M059J (cell line): ENCODE measurements at regions not wholly inside any gene's neighbourhood (a gene's known extent, or its start where the extent isn't known, plus 50 kb on each side); places are given as distances from the start of the nearest gene placed in this dataset.
"Not testable (repeated sequence)": the region's sequence is repeated elsewhere in the genome, so short reads cannot be mapped to it uniquely, and the experiment has no call there.

Source experiments
- DNase-seq: peaks from one replicate; pipeline ENCODE4 v3.0.0-alpha.2; 2012; ENCODE audit warnings: low read depth

DNA sequence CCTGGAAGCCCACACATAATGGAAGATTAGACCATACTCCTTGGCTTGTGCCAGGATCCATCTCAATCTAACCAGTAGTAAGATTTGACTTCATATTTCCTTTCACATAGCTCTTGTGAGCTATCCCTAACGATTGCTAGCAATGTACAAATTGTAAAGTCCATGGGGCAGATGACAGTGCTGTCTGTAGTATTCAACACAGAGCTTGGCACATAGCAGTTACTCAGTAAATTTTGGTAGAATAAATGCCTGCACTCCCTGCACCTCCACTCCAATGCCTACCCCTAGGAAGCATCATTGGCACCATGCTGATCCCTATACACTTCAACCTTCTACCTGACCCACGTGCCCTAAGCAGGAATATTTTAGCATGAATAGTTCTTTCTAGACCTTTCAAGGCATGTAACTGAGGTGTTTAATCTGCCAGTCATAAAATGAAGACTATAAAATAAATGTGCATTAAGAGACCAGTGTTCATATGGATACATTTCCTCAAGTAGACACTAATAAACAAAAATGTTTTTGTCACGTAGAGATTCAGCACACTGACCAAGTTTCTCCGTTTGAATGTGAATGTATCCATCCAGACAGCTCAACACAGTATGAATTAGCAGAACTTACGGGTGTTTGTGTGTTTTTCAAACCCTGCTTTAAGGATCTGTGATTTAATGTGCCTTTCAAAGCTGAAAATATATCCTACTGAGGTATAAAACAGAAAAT, 98.8 kb downstream of the BMP4 start:
- DNase-seq: no peak

DNA sequence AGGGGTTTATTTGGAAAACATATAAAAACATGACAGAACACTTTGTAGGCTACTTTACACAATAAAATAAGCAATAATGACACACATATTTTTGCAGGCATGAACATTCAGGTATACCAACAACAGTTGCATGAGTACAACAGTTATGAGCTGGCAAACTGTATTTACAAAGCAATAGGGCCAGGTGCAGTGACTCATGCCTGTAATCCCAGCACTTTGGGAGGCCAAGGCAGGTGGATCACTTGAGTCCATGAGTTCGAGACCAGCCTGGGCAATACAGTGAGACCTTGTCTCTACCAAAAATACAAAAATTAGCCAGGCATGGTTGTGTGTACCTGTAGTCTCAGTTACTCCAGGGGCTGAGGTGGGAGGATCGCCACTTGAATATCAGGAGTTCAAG, 101.1 kb downstream of the BMP4 start:
- peak; percentile 4 for DNase-seq

DNA sequence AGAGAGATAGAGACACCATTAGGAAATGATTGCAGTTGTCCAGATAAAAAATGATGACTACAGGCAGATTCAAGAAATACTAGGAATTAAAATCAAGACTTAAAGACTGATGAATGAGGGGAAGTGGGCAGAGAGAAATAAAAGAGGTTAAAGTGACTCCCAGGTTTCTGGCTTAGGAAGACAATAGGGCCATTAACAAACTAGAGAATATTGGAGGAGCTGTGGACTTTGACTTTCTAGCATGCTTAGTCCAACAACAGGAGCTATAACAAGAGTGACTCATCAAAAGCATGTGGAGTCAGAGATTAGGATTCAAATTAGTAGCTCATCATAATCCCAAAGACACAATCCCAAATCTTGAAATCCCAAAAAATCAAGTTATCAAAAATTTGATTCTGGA, 101.5 kb downstream of the BMP4 start:
- DNase-seq: peak; percentile 13

DNA sequence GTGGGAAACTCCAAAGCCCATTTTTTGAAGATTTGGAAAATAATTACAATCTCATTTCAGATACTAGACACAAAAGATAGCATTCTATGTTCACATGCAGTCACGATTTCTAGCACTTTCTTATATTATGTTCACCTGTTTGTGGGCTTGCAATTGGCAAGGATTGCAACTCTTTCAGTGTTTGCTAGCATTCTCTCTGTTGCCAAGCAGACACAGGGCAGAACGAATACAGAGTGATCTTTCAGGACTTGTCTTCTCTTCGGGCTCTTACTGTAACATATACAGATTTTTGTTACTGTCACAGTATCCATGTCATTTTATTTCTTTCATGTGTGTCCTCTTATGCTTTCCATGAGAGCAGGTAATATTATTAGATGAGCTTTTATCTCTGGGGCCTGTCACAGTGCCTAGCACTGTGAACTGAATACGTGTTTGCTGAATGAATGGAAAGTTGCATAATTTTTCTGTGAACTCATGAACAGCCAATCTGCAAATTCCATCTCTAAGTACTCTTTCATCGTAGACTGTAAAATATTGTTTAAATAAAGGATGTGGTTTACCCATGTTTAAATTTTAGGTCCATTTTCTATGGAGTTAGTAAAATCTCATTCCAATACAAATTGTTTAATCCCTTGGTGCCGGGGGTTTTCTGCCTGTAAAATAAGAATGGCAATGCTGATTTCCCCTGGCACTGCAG, 105.1 kb downstream of the BMP4 start:
- peak; percentile 18 for DNase-seq

DNA sequence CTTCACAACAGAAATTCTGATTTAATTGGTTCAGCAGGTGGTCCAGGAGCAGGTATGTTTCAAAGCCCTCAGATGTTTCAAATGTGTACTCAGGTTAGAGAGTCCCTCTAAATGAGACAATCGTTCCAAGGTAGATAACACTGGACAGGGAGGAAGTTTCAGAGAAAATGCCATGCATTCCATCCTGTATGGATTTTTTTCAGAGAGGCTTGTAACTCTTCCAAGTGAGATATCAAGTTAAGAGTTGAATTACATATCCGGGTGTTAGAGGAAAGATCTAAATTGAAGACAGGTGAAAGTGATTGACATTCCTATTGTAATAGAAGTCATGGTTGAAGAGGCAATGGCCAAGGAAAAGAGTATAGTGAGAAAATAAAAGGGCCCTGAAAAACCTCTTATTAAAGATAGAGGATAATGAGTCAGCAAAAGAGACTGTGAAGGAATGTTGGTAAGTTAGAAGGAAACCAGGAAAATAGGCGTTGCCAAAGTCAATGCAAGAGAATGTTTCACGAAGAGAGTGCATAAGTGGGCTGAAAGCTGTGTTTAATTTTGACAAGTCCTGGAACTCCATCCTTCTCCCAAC, 105.8 kb downstream of the BMP4 start:
- peak; percentile 71 for DNase-seq

DNA sequence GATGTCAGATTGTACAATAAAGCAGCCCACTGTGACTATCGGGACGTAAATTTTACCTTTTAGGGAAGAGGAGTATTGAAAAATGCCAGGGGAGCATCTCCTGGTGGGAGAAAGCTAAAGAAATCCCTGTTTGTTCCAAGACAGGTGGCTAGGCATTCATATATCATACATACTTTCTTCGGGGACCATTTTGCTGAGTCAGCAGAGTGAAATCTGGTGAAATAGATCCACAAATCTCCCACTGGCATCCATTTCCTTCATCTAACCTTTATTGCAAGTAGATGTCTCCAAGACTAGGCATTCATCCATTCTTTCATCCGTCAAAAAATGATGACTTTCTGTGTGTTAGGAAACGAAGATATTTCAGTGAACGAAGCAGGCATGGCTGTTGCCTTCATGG, 107.1 kb downstream of the BMP4 start:
- no peak for DNase-seq

DNA sequence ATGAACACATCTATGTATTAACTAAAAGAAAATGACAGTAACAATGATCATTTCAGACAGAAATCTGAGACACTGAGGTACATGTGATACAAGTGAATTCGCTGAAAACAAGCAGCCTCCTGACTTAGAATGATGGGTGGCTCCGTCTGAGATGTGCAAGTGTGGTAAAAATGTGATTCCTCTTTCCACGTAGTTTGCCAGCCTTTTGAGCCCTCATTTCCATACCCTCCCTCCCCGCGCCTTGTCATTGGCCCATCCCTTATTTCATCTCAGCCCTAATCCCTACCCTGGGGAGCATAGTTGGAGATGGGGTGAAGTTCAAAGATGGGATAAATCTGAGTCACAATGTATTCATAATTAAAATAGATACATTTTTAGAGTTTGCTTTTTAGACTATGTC, 107.8 kb downstream of the BMP4 start:
- DNase-seq: no peak

DNA sequence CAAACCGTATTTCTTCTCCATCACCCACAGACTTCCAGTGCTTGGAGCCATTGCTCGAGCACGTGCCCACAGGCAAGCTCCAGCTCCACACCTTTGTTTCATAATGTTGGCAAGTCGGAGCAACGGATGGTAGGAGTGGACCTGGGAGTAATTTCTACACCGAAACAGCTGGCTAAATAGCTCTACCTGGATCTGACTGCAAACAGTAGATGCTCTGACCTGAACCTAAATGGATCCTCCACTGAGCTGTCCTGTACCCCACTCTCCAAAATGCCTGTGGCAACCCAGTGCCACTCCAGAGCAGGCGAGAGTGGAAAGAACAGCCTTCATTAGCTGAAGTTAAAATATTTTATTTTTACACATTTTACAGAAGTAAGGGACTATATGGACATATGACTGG, 108.7 kb downstream of the BMP4 start:
- no peak for DNase-seq

DNA sequence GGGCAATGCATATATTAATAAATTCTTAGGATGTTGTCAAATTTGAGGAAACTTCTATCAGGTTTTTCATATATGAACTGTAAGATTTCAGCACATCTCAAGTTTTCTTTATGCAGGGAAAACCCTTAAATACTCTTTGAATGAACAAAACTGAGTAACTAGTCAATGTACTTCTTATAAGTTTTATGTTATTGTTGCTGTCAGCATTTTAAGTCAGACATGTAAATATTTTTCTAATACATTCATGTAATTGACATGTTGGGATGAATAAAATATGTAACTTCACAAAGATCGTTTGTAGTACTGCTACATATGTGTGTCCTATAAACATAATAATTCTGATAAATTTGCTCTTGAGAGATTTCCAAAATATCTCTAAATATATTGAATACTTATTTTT, 109.6 kb downstream of the BMP4 start:
- no peak for DNase-seq

DNA sequence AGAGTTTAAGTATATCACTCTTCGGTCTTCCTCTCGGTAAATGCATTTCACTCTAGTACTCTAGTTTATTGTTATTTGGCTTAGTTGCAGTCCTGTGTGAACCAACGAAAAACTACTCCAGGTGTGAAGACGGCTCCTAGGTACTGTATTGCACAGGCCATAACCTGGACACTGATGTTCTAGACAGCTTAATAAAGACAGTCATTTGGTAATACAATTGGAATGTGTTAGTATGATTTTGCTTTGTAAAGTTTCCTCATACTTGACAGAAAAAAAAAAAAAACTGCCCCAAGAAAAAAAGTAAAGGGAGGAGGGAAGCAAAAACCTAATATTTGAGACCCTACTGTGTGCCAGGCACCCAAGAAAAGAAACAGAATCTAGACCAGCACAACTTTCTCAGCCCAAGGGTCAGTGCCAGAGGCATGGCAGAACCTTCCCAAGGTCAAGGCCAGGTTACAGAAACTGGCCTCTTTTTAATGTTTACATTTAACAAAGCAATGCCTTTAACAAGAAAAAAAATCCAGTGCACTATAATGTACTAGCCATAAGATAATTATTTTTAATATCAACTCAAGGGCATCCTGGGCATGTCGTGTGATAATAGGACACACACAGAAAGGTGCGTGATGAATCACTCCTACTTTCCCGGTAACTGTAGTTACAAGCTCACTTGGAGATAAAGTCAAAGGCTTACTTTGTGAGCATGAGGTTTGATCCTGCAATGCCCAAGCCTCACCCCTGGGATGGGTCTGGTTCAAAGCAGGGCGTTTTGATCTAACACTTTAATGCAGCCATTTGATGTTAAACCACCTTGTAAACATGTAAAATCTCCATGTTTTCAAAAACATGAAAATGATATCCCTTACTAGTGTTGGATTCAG, 110.6 kb downstream of the BMP4 start:
- no peak for DNase-seq

DNA sequence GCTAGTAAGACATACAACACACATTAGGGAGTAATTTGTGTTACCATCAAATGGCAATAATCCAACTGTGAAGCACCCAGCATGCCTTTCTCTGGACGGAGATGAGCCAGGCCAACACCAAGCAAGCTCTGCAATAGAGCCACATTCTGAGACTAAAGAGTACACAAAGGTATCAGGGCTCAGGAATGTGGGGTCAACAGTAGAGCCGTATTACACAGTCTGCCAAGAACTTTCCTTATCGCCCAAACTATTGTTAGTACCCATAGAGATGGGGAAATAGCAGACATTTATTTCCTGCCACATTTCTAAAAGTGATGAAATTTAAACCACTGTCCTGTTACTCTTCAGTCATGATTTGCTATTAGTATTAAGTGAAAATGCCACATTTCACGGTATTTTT, 113.7 kb downstream of the BMP4 start:
- DNase-seq: peak; percentile 89

DNA sequence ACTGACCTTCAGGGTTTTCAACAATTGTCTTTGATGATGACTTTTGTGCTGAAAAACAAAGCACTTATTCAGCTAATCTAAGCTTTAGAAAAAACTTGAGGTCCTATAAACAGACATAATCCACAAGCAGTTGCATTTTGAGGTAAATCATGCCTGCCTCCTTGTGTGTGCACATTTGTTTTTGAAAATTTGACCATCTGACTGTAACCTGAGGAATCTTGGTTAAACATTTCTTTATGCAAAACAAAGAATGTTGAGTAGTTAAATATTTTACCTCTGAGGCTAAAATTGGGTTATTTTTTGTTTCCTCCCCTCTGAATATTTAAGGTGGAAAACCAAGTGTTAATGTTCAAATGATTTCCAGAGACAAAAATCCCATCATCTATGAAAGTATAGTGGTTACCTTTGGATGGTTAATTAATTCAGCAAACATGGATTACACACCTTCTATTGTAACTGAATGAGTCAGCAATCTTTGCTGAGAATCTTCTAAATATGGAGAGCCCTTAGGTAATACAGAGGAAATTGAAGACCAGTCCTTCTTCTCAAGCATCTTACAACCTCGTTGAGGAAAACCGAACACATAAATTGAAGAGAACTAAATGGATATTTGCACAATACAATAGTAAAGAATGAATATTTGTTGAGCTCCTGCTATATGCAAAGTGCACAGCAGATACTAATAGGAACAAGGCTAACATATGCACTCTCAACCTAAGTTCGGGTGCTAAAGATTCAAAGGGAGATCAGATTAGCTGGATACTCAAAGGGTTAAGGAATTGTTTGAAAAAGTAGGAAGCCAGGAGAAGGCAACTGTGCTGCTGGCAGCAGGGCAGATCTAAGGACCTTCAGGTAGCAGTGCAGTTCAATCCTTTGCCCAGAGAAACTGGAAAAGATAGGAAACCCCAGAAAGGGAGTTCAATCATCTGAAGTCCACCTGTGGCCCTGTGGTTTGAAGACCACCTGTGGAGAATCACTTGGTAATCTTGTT, 115.2 kb downstream of the BMP4 start:
- peak; percentile 24 for DNase-seq

DNA sequence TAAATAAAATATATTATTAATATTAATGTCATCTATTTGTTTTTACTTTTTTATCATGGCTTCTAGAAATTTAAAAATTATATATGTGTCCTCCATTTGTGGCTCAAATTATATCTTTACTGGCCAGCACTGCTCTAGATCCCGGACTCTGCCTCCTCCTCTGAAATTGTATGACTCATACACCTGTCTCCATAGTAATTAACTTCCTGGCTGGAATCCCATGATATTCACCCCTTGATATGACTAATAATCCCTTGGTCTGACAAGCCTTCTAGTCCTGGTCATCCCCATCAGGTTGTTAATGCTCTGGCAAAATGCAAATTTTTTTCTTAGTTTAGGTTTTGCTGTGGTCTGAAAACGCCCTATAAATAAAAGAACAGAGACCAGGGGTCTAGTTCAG, 116.2 kb downstream of the BMP4 start:
- DNase-seq: peak; percentile 93

DNA sequence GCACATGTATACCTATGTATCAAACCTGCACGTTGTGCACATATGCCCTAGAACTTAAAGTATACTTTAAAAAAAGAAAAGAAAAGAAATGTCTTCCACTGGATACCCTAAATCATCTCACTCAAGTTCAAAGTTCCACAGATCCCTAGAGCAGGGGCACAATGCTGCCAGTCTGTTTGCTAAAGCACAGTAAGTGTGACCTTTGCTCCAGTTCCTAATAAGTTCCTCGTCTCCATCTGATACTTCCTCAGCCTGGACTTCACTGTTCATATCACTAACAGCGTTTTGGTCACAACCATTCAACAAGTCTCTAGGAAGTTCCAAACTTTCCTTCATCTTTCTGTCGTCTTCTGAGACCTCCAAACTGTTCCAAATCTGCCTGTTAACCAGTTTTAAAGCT, 118.3 kb downstream of the BMP4 start:
- no peak for DNase-seq

DNA sequence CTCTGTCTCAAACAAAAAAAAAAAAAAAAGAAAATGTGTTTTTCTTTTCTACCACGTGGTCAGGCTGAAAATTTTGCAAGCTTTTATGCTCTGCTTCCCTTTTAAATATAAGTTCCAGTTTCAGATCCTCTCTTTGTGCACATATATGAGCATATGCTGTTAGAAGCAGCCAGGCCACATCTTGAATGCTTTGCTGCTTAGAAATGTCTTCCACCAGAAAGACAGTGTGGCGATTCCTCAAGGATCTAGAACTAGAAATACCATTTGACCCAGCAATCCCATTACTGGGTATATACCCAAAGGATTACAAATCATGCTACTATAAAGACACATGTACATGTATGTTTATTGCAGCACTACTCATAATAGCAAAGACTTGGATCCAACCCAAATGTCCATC, 119.0 kb downstream of the BMP4 start:
- DNase-seq: not testable (repeated sequence)

DNA sequence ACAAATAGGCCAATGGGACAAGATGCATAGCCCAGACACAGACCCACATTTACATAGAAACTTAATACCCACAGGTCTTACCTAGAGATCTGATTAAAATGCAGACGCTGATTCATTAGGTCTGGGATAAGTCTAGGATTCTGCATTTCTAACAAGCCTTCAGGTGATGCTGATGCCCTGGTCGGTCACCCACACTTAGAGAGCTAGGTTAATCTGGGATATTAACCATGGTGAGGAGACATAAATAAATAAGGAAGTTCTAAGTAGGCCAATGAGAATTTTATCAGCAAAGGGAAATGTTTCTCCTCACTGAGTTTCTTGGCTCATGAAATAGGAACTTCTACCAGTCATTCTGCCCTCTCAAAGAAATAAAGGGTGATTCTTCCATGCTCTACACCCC, 120.1 kb downstream of the BMP4 start:
- DNase-seq: no peak

DNA sequence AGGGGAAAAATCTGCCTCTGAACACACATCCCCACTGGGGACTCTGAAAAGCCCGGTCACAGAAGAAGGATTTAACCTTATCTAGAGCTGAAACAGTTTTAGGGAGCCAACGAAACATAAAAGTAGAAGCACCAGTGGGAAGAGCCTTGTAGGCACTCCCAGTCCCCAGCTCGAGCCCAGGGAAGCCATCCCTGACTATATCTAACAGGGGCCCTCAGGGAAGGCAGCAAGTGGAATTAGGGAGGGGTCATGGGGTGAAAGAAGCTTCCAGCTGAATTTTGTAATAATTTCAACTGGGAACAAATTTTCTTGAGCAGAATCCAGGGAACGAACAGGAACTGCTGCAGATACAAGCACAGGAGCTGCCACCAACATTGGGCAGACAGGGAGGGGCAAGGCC, 127.8 kb downstream of the BMP4 start:
- DNase-seq: no peak

DNA sequence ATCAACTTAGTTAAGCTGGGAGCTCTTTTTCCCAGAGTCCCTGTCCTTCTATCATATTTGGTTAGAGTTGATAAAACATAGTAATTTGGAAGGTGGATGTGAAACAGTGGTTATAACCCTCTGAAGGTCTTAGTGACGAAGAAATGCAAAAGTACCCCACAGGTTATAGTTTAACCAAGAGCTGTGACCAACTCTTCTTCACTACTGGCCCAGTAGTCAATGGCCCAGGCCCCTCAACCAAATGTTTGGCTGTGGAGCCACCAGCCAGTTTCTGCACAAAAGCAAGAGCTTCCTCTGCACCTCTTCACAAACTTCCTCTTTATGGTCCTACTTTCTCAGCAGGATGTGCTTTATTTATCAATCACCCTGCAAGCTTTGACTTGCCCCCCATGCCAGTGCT, 132.6 kb downstream of the BMP4 start:
- no peak for DNase-seq

DNA sequence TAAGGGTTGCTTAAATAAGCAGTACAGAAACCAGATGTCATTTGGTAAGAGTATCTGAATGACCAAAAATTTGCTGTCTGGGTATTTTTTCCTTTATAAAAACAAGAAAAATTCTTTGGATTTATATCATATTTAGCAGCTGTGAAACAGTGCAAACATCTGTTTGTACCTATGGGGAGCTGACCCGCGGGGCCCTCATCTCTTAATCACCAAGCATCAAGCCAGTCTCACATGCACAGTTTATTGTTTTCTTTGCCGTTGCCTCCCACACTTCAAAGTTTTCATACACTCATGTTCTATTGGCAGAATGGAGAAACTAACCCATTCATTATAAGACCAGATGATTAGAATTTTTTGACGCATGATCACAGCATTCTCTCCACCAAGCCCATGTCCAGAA, 142.2 kb downstream of the BMP4 start:
- no peak for DNase-seq

DNA sequence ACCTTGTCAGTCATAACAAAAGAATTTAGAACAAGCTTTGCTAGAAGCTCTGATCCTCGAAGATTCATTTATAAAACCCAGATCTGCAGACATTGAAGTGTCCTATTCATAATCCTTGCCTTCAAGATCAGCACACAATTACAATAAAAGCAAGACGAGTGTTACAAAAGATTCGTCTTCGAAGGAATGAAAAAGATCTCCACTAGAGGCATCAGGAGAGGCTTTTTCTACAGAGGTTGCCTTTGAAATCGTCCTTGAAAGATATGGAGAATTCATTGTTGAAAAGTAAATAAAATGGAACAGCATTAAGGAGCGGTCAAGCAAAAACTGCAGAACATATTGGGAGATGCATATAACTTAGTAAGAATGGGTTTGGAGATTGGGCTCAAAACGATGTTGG, 146.4 kb downstream of the BMP4 start:
- DNase-seq: no peak

DNA sequence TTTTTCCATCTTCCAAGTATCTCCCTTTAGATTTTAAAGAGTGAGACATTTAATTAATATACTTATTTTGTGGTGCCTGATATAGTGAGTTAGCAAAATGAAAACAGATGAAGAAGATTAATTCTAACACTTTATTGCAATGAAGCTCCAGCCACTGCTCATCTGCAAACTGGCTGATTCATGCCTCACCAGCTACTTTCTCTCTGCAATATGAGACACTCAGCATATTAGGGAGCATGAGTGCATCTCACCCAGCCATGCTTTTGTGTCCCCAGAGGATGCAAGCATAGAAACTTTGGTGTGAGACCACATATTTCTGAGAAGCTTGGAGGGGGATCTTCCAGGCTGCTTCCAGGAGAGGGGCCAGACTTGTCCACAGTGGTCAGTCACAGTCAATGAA, 148.6 kb downstream of the BMP4 start:
- DNase-seq: no peak
